ENCODE measurements at regions not wholly inside any gene's neighbourhood (a gene's known extent, or its start where the extent isn't known, plus 50 kb on each side); places are given as distances from the start of the nearest gene placed in this dataset.
A peak's percentile ranks its signal among the peaks of the same experiment; 100 is the strongest.

GRCh38 chr18:67735506-67735905, 219.0 kb upstream of the DSEL start:
- Histone ChIP-seq H3K27me3 (ENCODE audit: insufficient read depth, low read length, poor library complexity, severe bottlenecking) (no peaks in the 10 kb centered on the region), H4K20me1 (ENCODE audit: insufficient read depth, low read length, poor library complexity, severe bottlenecking) (no peaks in the 10 kb centered on the region), H3K9me3 (ENCODE audit: insufficient read depth, low read depth, low read length) (no peaks in the 10 kb centered on the region), H3K9ac (ENCODE audit: low read depth, low read length, poor library complexity, severe bottlenecking) (no peak overlapping the region), H3F3A (ENCODE audit: low read depth) (no peaks in the 10 kb centered on the region), H3K36me3 (ENCODE audit: insufficient read depth, low read length) (no peaks in the 10 kb centered on the region), H3K4me1 (ENCODE audit: insufficient read depth, low read length, poor library complexity, severe bottlenecking) (peaks cover 2% of the 10 kb centered on the region), H3K4me3 (ENCODE audit: low read length, poor library complexity, severe bottlenecking) (no peak overlapping the region), H3K9me2 (replicated peaks; ENCODE audit: low read depth, low read length) (no peaks in the 10 kb centered on the region), H2AFZ (ENCODE audit: low read length) (peak overlapping the region; percentile 70), H3K79me2 (ENCODE audit: insufficient read depth, low read length) (no peaks in the 10 kb centered on the region), H3K4me2 (ENCODE audit: low read depth, low read length, poor library complexity, severe bottlenecking) (peak overlapping the region; percentile 30)
- TF ChIP-seq CTCF (conservative IDR thresholded peaks at IDR 0.05; ENCODE audit: low read length) (no peak), EZH2phosphoT487 (IDR thresholded peaks at IDR 0.05; ENCODE audit: borderline replicate concordance) (no peak)

- no peaks in the 10 kb centered on the region for H3K27me3 ChIP-seq (ENCODE audit: insufficient read depth, low read length, poor library complexity, severe bottlenecking)
Observed at GRCh38 chr18:67733088-67733487, 216.6 kb upstream of the DSEL start.

GRCh38 chr18:67731851-67732250, 215.3 kb upstream of the DSEL start:
- no peak overlapping the region for H3K9ac ChIP-seq (ENCODE audit: low read depth, low read length, poor library complexity, severe bottlenecking)
- no peaks in the 10 kb centered on the region for H3K27me3 ChIP-seq (ENCODE audit: insufficient read depth, low read length, poor library complexity, severe bottlenecking)
- H3K4me1 ChIP-seq (ENCODE audit: insufficient read depth, low read length, poor library complexity, severe bottlenecking) = peaks cover 2% of the 10 kb centered on the region
- no peaks in the 10 kb centered on the region for H4K20me1 ChIP-seq (ENCODE audit: insufficient read depth, low read length, poor library complexity, severe bottlenecking)
- H3F3A ChIP-seq (ENCODE audit: low read depth) = no peaks in the 10 kb centered on the region
- no peak overlapping the region for H3K4me3 ChIP-seq (ENCODE audit: low read length, poor library complexity, severe bottlenecking)
- H3K9me3 ChIP-seq (ENCODE audit: insufficient read depth, low read depth, low read length) = no peaks in the 10 kb centered on the region
- H3K79me2 ChIP-seq (ENCODE audit: insufficient read depth, low read length) = no peaks in the 10 kb centered on the region
- H3K9me2 ChIP-seq (replicated peaks; ENCODE audit: low read depth, low read length) = no peaks in the 10 kb centered on the region
- H3K36me3 ChIP-seq (ENCODE audit: insufficient read depth, low read length) = no peaks in the 10 kb centered on the region
- TF ChIP-seq CTCF (conservative IDR thresholded peaks at IDR 0.05; ENCODE audit: low read length) (no peak), EZH2phosphoT487 (IDR thresholded peaks at IDR 0.05; ENCODE audit: borderline replicate concordance) (no peak)
- no peak overlapping the region for H2AFZ ChIP-seq (ENCODE audit: low read length)
- H3K4me2 ChIP-seq (ENCODE audit: low read depth, low read length, poor library complexity, severe bottlenecking) = no peak overlapping the region

More at GRCh38 chr18:67733088-67733487, 216.6 kb upstream of the DSEL start:
- no peaks in the 10 kb centered on the region for H3F3A ChIP-seq (ENCODE audit: low read depth)
- no peak overlapping the region for H3K4me2 ChIP-seq (ENCODE audit: low read depth, low read length, poor library complexity, severe bottlenecking)
- H3K9ac ChIP-seq (ENCODE audit: low read depth, low read length, poor library complexity, severe bottlenecking) = no peak overlapping the region
- no peak overlapping the region for H2AFZ ChIP-seq (ENCODE audit: low read length)
- no peaks in the 10 kb centered on the region for H3K79me2 ChIP-seq (ENCODE audit: insufficient read depth, low read length)
- H3K9me2 ChIP-seq (replicated peaks; ENCODE audit: low read depth, low read length) = no peaks in the 10 kb centered on the region
- no peak overlapping the region for H3K4me3 ChIP-seq (ENCODE audit: low read length, poor library complexity, severe bottlenecking)
- H3K9me3 ChIP-seq (ENCODE audit: insufficient read depth, low read depth, low read length) = no peaks in the 10 kb centered on the region
- no peaks in the 10 kb centered on the region for H4K20me1 ChIP-seq (ENCODE audit: insufficient read depth, low read length, poor library complexity, severe bottlenecking)
- H3K4me1 ChIP-seq (ENCODE audit: insufficient read depth, low read length, poor library complexity, severe bottlenecking) = peaks cover 2% of the 10 kb centered on the region
- no peak for TF ChIP-seq EZH2phosphoT487 (IDR thresholded peaks at IDR 0.05; ENCODE audit: borderline replicate concordance)
- no peak for TF ChIP-seq CTCF (conservative IDR thresholded peaks at IDR 0.05; ENCODE audit: low read length)
- H3K36me3 ChIP-seq (ENCODE audit: insufficient read depth, low read length) = no peaks in the 10 kb centered on the region
